GM03348 (cell line): ENCODE measurements at regions not wholly inside any gene's neighbourhood (a gene's known extent, or its start where the extent isn't known, plus 50 kb on each side); places are given as distances from the start of the nearest gene placed in this dataset.

Experiments used
- DNase-seq: peaks from one replicate; pipeline ENCODE4 v3.0.0; 2012; ENCODE audit warnings: low spot score

- no peak for DNase-seq
These were observed 1503.7 kb downstream of the CDH11 start for GRCh38 chr16:63617990-63618763.

- no peak for DNase-seq
These were observed 1504.5 kb downstream of the CDH11 start for GRCh38 chr16:63617047-63617989.

GRCh38 chr16:63614429-63614828 is 1507.4 kb downstream of the CDH11 start:
- DNase-seq: no peak

- no peak for DNase-seq
These were observed 1508.2 kb downstream of the CDH11 start for GRCh38 chr16:63613701-63614100.

GRCh38 chr16:63612462-63613227 is 1509.2 kb downstream of the CDH11 start:
- DNase-seq: no peak

GRCh38 chr16:63606778-63607177 is 1515.1 kb downstream of the CDH11 start:
- DNase-seq: no peak

- no peak for DNase-seq
These were observed 1519.5 kb downstream of the CDH11 start for GRCh38 chr16:63602206-63602927.

- DNase-seq: no peak
These were observed 1525.1 kb downstream of the CDH11 start for GRCh38 chr16:63596716-63597115.

- no peak for DNase-seq
These were observed 1529.0 kb downstream of the CDH11 start for GRCh38 chr16:63592852-63593251.

GRCh38 chr16:63581570-63581969 is 1540.3 kb downstream of the CDH11 start:
- no peak for DNase-seq

GRCh38 chr16:63578791-63579190 is 1542.6 kb upstream of the CDH8 start:
- no peak for DNase-seq

- no peak for DNase-seq
These were observed 1541.7 kb upstream of the CDH8 start for GRCh38 chr16:63577891-63578290.

- DNase-seq: no peak
These were observed 1538.8 kb upstream of the CDH8 start for GRCh38 chr16:63575041-63575440.

GRCh38 chr16:63568164-63568563 is 1531.9 kb upstream of the CDH8 start:
- DNase-seq: no peak

GRCh38 chr16:63563819-63564505 is 1527.7 kb upstream of the CDH8 start:
- no peak for DNase-seq

GRCh38 chr16:63553980-63554379 is 1517.7 kb upstream of the CDH8 start:
- DNase-seq: no peak

- DNase-seq: no peak
These were observed 1503.0 kb upstream of the CDH8 start for GRCh38 chr16:63539276-63539675.

- DNase-seq: no peak
These were observed 1494.7 kb upstream of the CDH8 start for GRCh38 chr16:63530974-63531373.

GRCh38 chr16:63530208-63530607 is 1494.0 kb upstream of the CDH8 start:
- no peak for DNase-seq

GRCh38 chr16:63527404-63527803 is 1491.2 kb upstream of the CDH8 start:
- no peak for DNase-seq

- no peak for DNase-seq
These were observed 1480.2 kb upstream of the CDH8 start for GRCh38 chr16:63516394-63516793.
